ENCODE measurements at regions not wholly inside any gene's neighbourhood (a gene's known extent, or its start where the extent isn't known, plus 50 kb on each side); places are given as distances from the start of the nearest gene placed in this dataset.

- Histone ChIP-seq H3K36me3 (ENCODE audit: insufficient read depth, low read length) (no peaks in the 10 kb centered on the region), H4K20me1 (ENCODE audit: insufficient read depth, low read length) (no peaks in the 10 kb centered on the region), H3K79me2 (ENCODE audit: insufficient read depth, low read length) (no peaks in the 10 kb centered on the region), H3K4me3 (ENCODE audit: insufficient read depth, low read length) (no peak overlapping the region), H3K27ac (ENCODE audit: low read depth, low read length) (no peak overlapping the region), H3K9me3 (ENCODE audit: low read depth, low read length) (no peaks in the 10 kb centered on the region), H3K4me1 (ENCODE audit: insufficient read depth, low read length) (no peaks in the 10 kb centered on the region), H3K27me3 (ENCODE audit: insufficient read depth, low read length) (no peaks in the 10 kb centered on the region), H3K4me2 (ENCODE audit: insufficient read depth, low read length) (no peak overlapping the region), H2AFZ (ENCODE audit: low read length) (no peak overlapping the region)
- peak; percentile 5 for DNase-seq (ENCODE audit: insufficient read length, low spot score, missing footprints)
- no peak for TF ChIP-seq CTCF (IDR thresholded peaks at IDR 0.05; ENCODE audit: extremely low read depth, low read depth, low read length)
Measured at GRCh38 chr6:48475275-48475674, 364.3 kb upstream of the PTCHD4 start.

- H2AFZ ChIP-seq (ENCODE audit: low read length): no peak overlapping the region
- DNase-seq (ENCODE audit: insufficient read length, low spot score, missing footprints): no peak
Measured at GRCh38 chr6:48474830-48475229, 363.8 kb upstream of the PTCHD4 start.

GRCh38 chr6:48474136-48474535 lies 363.1 kb upstream of the PTCHD4 start:
- TF ChIP-seq CTCF (IDR thresholded peaks at IDR 0.05; ENCODE audit: extremely low read depth, low read depth, low read length): no peak
- no peak overlapping the region for H3K4me3 ChIP-seq (ENCODE audit: insufficient read depth, low read length)
- DNase-seq (ENCODE audit: insufficient read length, low spot score, missing footprints): no peak
- no peak overlapping the region for H2AFZ ChIP-seq (ENCODE audit: low read length)
- H4K20me1 ChIP-seq (ENCODE audit: insufficient read depth, low read length): no peaks in the 10 kb centered on the region
- H3K4me2 ChIP-seq (ENCODE audit: insufficient read depth, low read length): no peak overlapping the region
- no peaks in the 10 kb centered on the region for H3K27me3 ChIP-seq (ENCODE audit: insufficient read depth, low read length)
- no peaks in the 10 kb centered on the region for H3K9me3 ChIP-seq (ENCODE audit: low read depth, low read length)
- H3K36me3 ChIP-seq (ENCODE audit: insufficient read depth, low read length): no peaks in the 10 kb centered on the region
- no peak overlapping the region for H3K27ac ChIP-seq (ENCODE audit: low read depth, low read length)
- H3K79me2 ChIP-seq (ENCODE audit: insufficient read depth, low read length): no peaks in the 10 kb centered on the region
- no peaks in the 10 kb centered on the region for H3K4me1 ChIP-seq (ENCODE audit: insufficient read depth, low read length)

More at GRCh38 chr6:48474830-48475229, 363.8 kb upstream of the PTCHD4 start:
- H3K79me2 ChIP-seq (ENCODE audit: insufficient read depth, low read length): no peaks in the 10 kb centered on the region
- no peak overlapping the region for H3K4me3 ChIP-seq (ENCODE audit: insufficient read depth, low read length)
- H3K4me1 ChIP-seq (ENCODE audit: insufficient read depth, low read length): no peaks in the 10 kb centered on the region
- no peak overlapping the region for H3K27ac ChIP-seq (ENCODE audit: low read depth, low read length)
- H3K36me3 ChIP-seq (ENCODE audit: insufficient read depth, low read length): no peaks in the 10 kb centered on the region
- no peak overlapping the region for H3K4me2 ChIP-seq (ENCODE audit: insufficient read depth, low read length)
- TF ChIP-seq CTCF (IDR thresholded peaks at IDR 0.05; ENCODE audit: extremely low read depth, low read depth, low read length): no peak
- no peaks in the 10 kb centered on the region for H3K27me3 ChIP-seq (ENCODE audit: insufficient read depth, low read length)
- H4K20me1 ChIP-seq (ENCODE audit: insufficient read depth, low read length): no peaks in the 10 kb centered on the region
- H3K9me3 ChIP-seq (ENCODE audit: low read depth, low read length): no peaks in the 10 kb centered on the region

GRCh38 chr6:48472535-48472934 lies 361.5 kb upstream of the PTCHD4 start:
- Histone ChIP-seq H3K79me2 (ENCODE audit: insufficient read depth, low read length) (no peaks in the 10 kb centered on the region), H2AFZ (ENCODE audit: low read length) (no peak overlapping the region), H3K4me1 (ENCODE audit: insufficient read depth, low read length) (no peaks in the 10 kb centered on the region), H3K27ac (ENCODE audit: low read depth, low read length) (no peak overlapping the region), H3K36me3 (ENCODE audit: insufficient read depth, low read length) (no peaks in the 10 kb centered on the region), H3K4me3 (ENCODE audit: insufficient read depth, low read length) (no peak overlapping the region), H3K9me3 (ENCODE audit: low read depth, low read length) (no peaks in the 10 kb centered on the region), H4K20me1 (ENCODE audit: insufficient read depth, low read length) (no peaks in the 10 kb centered on the region), H3K27me3 (ENCODE audit: insufficient read depth, low read length) (no peaks in the 10 kb centered on the region), H3K4me2 (ENCODE audit: insufficient read depth, low read length) (no peak overlapping the region)
- TF ChIP-seq CTCF (IDR thresholded peaks at IDR 0.05; ENCODE audit: extremely low read depth, low read depth, low read length): no peak
- DNase-seq (ENCODE audit: insufficient read length, low spot score, missing footprints): no peak

All from osteoblast (primary cell).